ENCODE measurements at regions not wholly inside any gene's neighbourhood (a gene's known extent, or its start where the extent isn't known, plus 50 kb on each side); places are given as distances from the start of the nearest gene placed in this dataset.
"Not testable (repeated sequence)": the region's sequence is repeated elsewhere in the genome, so short reads cannot be mapped to it uniquely, and the experiment has no call there.

DNA sequence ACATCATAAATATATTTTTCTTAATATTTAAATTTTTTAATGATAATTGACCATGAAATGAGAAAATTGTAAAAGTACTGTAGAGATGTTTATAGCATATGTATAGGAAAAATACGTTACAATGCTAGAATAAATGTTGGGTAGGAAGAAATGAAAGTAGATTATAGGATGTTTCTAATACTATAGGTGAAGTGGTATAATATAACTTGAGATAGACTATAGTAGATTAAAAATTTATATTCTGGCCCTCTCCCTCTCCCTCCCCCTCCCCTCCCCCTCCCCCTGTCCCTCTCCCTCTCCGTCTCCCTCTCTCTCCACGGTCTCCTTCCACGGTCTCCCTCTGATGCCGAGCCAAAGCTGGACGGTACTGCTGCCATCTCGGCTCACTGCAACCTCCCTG, 585.9 kb upstream of the SEMA6D start:
- DNase-seq (ENCODE audit: low read depth), result not testable (repeated sequence)

DNA sequence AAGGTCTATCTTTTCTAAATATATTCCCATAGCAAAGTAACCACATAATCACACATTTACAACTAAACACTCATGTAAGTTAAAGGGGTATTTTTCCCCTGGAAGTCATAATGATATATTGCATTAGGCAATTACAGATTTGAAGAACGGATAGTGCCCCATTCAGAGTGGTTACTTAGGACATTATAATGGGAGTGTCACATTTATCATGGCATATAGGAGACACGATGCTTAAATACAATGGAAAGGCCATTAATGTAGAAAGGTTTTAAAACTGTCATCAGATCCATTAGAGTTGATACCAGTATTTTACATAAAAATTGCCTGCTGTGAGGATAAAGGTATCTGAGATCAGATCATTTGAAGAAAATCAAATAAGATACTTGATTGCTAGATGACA, 582.0 kb upstream of the SEMA6D start:
- DNase-seq (ENCODE audit: low read depth), result no peak

GRCh38 chr15:47136236-47136635, 581.1 kb upstream of the SEMA6D start:
- no peak for DNase-seq (ENCODE audit: low read depth)

DNA sequence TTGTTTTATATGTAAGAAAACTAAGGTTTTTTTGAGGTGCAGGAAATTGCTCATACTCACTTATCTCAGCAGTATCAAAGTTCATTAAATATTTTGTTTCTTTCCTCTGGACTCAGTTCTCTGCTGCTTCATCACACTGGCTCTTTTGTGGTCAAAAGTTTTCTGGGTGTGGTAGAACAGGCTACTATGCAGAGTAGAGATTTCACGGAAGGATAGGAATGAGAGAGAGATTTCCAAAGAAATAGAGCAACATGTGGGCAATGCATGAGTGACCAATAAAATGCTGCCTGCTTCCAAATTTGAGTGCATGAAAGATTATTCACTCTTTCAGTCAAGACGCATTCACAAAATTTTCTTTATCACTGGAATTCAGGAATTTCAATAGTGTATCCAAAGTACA, 577.3 kb upstream of the SEMA6D start:
- DNase-seq (ENCODE audit: low read depth), result no peak

DNA sequence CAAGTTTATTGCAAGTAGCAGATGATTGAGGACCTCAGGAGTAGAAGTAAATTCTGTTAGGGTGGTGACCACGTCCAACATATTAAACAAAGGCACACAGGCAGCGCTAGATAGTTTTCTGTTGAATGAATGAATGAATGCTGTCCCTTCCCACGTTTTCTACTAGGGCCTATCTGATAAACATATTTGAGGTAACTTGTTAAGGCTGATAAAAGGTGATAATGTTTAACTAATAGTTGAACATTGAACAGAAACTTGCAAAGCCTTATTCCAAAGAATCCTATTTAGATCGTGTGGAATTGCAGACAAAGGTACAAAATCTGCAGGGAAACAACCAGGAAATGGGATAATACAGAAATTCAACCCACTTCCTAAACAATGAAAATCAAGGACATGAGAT, 559.5 kb upstream of the SEMA6D start:
- DNase-seq (ENCODE audit: low read depth), result no peak

- no peak for DNase-seq (ENCODE audit: low read depth)
These were observed 558.7 kb upstream of the SEMA6D start for GRCh38 chr15:47158573-47158972.

- DNase-seq (ENCODE audit: low read depth), result no peak
These were observed 540.1 kb upstream of the SEMA6D start for GRCh38 chr15:47177177-47177576.

GRCh38 chr15:47179988-47180387, 537.3 kb upstream of the SEMA6D start:
- DNase-seq (ENCODE audit: low read depth), result no peak

- no peak for DNase-seq (ENCODE audit: low read depth)
These were observed 534.5 kb upstream of the SEMA6D start for GRCh38 chr15:47182818-47183217.

DNA sequence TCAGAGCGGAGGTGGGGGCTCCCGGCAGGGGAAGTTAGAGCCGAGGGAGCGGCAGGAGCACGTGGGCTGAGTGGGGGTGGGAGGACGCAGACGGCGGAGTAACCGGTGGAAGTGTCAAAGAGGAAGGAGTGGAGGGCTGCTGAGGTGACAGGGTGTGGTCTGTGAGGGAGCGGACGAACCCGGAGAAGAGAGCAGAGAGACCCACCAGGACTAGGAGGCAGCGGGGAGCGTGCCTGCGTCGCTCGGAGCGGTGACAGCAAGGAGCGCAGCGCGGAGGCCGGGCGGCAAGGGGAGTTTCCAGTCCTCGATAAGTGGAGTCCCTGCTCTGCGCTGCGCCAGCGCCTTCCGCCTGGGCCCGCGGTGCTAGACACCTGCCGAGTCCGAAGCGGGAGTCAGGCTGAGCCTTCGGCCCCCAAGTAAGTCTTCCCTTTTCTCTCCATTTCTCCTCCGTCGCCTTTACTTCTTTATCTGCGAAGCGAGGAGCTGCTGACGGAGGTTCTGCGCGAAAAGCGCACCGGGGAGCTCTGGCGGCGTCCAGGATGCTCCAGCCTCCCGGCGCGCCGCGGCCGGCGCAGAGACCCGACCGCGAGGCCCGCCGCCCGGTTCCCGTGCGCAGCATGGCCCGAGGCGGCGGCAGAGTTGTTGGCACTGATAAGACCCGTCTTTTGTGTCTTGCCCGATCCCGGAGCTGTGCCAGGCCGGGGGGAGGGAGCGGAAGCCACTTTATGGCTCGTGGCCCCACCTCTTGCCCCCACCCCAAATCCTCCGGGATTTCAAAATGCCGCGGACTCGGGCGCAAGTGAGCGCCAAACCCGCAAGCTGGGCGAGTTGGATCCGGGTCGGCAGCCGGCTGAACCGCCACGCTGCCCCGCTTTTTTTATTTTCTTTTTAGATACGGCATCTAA, 533.0 kb upstream of the SEMA6D start:
- DNase-seq (ENCODE audit: low read depth), result no peak

- no peak for DNase-seq (ENCODE audit: low read depth)
These were observed 532.1 kb upstream of the SEMA6D start for GRCh38 chr15:47184908-47185801.

DNA sequence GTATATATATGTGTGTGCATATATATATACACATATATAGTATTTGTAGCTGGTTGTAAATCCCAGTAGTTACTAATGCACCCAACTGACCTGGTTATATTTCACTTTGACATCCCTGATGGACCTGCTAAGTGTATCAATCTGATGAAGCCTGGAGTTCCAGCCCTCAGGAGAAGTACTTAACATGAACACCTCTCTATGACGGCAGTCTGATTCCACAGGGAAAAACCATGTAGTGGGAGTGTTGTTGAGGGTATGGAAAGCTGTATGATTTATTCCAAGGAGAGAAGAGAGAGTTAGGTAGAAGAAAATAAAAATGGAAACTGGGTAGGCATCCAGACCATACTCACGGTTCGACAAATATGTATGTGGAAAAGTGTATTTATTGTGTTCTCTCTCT, 531.2 kb upstream of the SEMA6D start:
- DNase-seq (ENCODE audit: low read depth), result no peak

DNA sequence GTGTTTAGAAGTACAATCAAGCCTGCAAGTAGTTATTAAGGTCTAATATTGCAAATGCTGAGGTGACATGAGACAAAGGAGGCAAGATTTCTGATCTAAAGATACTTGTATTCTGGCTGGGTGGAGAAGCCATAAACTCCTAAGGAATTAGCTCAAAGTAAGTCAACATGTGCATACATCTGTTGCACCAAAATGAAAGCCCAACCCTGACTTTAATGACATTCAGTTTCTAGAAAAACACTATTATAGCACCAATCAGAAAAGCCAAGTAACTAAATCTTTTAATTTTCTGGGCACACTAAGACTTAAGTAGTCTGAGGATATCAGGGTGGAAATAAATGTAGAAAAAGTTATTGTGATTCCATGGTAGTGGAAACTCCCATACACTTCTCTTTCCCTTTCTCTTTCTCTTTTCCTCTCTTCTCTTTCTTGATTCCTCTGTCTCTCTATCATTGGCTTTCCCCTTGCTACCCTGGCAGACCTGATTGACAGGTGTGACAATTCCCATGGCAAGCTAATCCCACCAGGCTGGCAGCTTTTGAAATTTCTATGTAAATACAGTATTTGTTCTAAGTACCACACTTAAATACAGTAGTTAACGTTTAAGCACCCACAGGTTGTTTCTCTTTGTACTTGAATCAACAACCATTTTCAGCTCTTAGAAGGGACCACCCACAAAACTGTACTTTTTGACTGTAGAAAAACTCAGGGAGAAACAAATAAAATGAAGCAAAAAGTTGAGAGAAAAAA, 528.4 kb upstream of the SEMA6D start:
- no peak for DNase-seq (ENCODE audit: low read depth)

DNA sequence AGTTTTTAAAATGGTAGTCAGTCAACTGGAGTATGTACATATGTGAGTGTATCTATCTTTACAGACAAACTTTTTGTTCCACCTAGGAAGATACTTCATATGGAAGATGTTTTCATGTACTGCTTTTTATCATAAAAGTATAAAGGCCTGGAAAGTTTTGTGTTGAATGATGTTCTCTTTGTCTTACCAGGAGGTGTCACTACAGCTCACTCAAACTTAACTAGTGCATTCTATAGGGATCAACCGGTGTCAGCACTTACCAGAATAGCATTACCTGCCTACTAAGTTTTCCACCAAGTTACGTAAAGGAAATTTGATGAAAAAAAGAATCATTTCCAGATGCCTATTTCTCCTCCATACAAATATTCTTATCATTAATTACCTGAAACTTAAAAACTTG, 522.6 kb upstream of the SEMA6D start:
- DNase-seq (ENCODE audit: low read depth), result no peak

GRCh38 chr15:47196048-47196447, 521.3 kb upstream of the SEMA6D start:
- DNase-seq (ENCODE audit: low read depth), result peak; percentile 16

DNA sequence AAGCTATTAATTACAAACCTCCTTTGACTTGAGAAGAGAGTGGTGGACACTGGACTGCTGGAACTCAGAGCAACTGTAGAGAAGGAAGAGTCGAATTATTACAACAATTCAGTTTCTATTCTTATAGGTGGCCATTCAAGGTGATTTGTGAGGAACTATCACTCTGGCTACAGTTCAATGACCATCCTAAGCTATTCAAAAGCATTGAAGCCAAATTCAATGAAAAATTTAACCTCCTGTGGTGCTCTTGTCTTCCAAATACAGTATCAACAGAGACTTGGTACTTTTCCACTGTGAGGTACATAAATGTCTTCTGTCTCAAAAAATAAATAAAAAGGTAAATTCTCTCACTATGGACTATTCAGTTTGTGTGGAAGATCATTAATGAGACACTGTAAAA, 513.3 kb upstream of the SEMA6D start:
- DNase-seq (ENCODE audit: low read depth), result no peak

- no peak for DNase-seq (ENCODE audit: low read depth)
These were observed 510.8 kb upstream of the SEMA6D start for GRCh38 chr15:47206358-47206978.

DNA sequence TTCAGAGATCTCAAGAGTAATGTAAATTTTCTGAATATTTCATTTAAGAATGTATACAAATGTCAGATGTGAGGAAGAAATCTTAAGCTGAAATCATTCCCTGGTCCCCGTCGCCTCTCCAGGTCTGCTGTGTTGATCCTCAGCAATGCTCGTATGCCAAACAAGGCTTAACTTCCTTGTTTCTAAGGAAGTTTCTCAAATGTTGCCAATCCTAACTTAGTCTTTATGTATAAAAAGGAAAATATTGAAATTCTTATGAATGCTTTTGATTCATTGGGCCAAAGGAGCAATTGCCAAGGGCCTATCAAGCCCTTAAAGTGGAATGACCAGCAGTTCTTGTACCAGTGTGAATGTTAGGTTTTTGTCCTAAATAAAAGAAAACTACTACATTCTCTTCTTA, 507.7 kb upstream of the SEMA6D start:
- no peak for DNase-seq (ENCODE audit: low read depth)

- DNase-seq (ENCODE audit: low read depth), result no peak
These were observed 504.9 kb upstream of the SEMA6D start for GRCh38 chr15:47212222-47213010.

GRCh38 chr15:47213883-47214282, 503.4 kb upstream of the SEMA6D start:
- DNase-seq (ENCODE audit: low read depth), result no peak

DNA sequence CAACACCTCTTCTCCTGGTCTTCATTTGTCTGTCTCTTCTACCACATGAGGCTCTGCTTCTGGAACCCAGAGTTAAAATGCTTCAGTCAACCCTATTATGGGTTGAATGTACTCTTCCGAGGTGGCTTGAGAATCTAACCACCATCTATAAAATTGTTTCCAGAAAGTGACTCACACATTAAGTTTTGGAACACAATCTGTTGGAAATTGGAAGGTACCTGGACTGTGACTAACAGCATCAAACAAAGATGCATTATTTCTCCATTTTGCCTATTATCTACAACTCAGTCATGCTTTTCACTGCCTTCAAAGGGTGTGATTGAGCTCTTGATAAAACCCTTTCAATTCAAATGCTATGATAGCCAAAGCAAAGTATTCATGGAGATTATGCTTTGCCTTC, 499.0 kb upstream of the SEMA6D start:
- DNase-seq (ENCODE audit: low read depth), result no peak
